ENCODE measurements at regions not wholly inside any gene's neighbourhood (a gene's known extent, or its start where the extent isn't known, plus 50 kb on each side); places are given as distances from the start of the nearest gene placed in this dataset.
"Not testable (repeated sequence)": the region's sequence is repeated elsewhere in the genome, so short reads cannot be mapped to it uniquely, and the experiment has no call there.

GRCh38 chr1:168826269-168826668 lies 97.3 kb upstream of the DPT start:
- no peak for DNase-seq

- no peak for DNase-seq
Observed at GRCh38 chr1:168827557-168827956, 98.6 kb upstream of the DPT start.

GRCh38 chr1:168829876-168830275 lies 100.9 kb upstream of the DPT start:
- DNase-seq: no peak

- DNase-seq: no peak
Observed at GRCh38 chr1:168830562-168830961, 101.6 kb upstream of the DPT start.

- DNase-seq: no peak
Observed at GRCh38 chr1:168832661-168833060, 103.7 kb upstream of the DPT start.

GRCh38 chr1:168833362-168833761 lies 104.4 kb upstream of the DPT start:
- DNase-seq: no peak

GRCh38 chr1:168833801-168834224 lies 104.8 kb upstream of the DPT start:
- no peak for DNase-seq

- no peak for DNase-seq
Observed at GRCh38 chr1:168834225-168834872, 105.3 kb upstream of the DPT start.

GRCh38 chr1:168835176-168835575 lies 106.2 kb upstream of the DPT start:
- DNase-seq: no peak

- DNase-seq: no peak
Observed at GRCh38 chr1:168835791-168836190, 106.8 kb upstream of the DPT start.

- no peak for DNase-seq
Observed at GRCh38 chr1:168836469-168836868, 107.5 kb upstream of the DPT start.

GRCh38 chr1:168837230-168837629 lies 108.2 kb upstream of the DPT start:
- DNase-seq: not testable (repeated sequence)

- DNase-seq: no peak
Observed at GRCh38 chr1:168842306-168842705, 113.3 kb upstream of the DPT start.

GRCh38 chr1:168842916-168843315 lies 113.9 kb upstream of the DPT start:
- DNase-seq: no peak

- no peak for DNase-seq
Observed at GRCh38 chr1:168843401-168843800, 114.4 kb upstream of the DPT start.

- DNase-seq: no peak
Observed at GRCh38 chr1:168843950-168844349, 114.9 kb upstream of the DPT start.

- no peak for DNase-seq
Observed at GRCh38 chr1:168845140-168845539, 116.1 kb upstream of the DPT start.

- no peak for DNase-seq
Observed at GRCh38 chr1:168848051-168848450, 119.0 kb upstream of the DPT start.

- DNase-seq: no peak
Observed at GRCh38 chr1:168861421-168862004, 132.5 kb upstream of the DPT start.

GRCh38 chr1:168863772-168864171 lies 134.8 kb upstream of the DPT start:
- no peak for DNase-seq

GRCh38 chr1:168864266-168864665 lies 135.3 kb upstream of the DPT start:
- no peak for DNase-seq

- DNase-seq: no peak
Observed at GRCh38 chr1:168865850-168866620, 137.0 kb upstream of the DPT start.

- DNase-seq: no peak
Observed at GRCh38 chr1:168867941-168868634, 139.1 kb upstream of the DPT start.

- DNase-seq: no peak
Observed at GRCh38 chr1:168871531-168871930, 142.5 kb upstream of the DPT start.
